ENCODE measurements at regions not wholly inside any gene's neighbourhood (a gene's known extent, or its start where the extent isn't known, plus 50 kb on each side); places are given as distances from the start of the nearest gene placed in this dataset.

- Histone ChIP-seq H3K27me3 (ENCODE audit: control insufficient read depth in 2 of 2, insufficient read depth in 2 of 2, low read length in 2 of 2) (no peaks in the 10 kb centered on the region), H3K9me3 (replicated peaks; ENCODE audit: control insufficient read depth, insufficient read depth, low read length) (peaks cover 3% of the 10 kb centered on the region), H3K4me3 (replicated peaks in 1 of 3; ENCODE audit: insufficient read depth in 1 of 3, low read depth in 1 of 3, low read length in 3 of 3) (no peak overlapping the region), H4K20me1 (replicated peaks; ENCODE audit: control insufficient read depth, extremely low read depth, insufficient read depth, low read length) (no peaks in the 10 kb centered on the region), H3K27ac (ENCODE audit: insufficient read depth, low read depth, low read length) (no peak overlapping the region), H3K9ac (replicated peaks; ENCODE audit: extremely low read depth, insufficient read depth, low read length) (no peak overlapping the region), H2AFZ (ENCODE audit: low read depth, low read length) (no peak overlapping the region), H3K9me1 (replicated peaks; ENCODE audit: control insufficient read depth, extremely low read depth, insufficient read depth, low read length) (no peaks in the 10 kb centered on the region), H3K36me3 (ENCODE audit: control insufficient read depth in 2 of 2, extremely low read depth in 1 of 2, insufficient read depth in 2 of 2, low read length in 2 of 2) (no peaks in the 10 kb centered on the region), H3K4me2 (ENCODE audit: insufficient read depth, low read length) (no peak overlapping the region), H3K79me2 (ENCODE audit: control insufficient read depth, insufficient read depth, low read length) (no peaks in the 10 kb centered on the region), H3K4me1 (ENCODE audit: control insufficient read depth, extremely low read depth, insufficient read depth, low read length) (no peaks in the 10 kb centered on the region)
- intact Hi-C loops (cut with micrococcal nuclease) (no loop called here), dilution Hi-C loops (cut with MboI; ENCODE audit: extremely low pct_ligation_motif_present, low sequenced_read_pairs) (no loop called here)
- CTCF ChIA-PET: no interaction called here
- no peak for FAIRE-seq
- BruUV-seq (replicated peaks): no TSS peak
- no peak for DNase-seq (ENCODE audit: low read depth, low spot score)
- no peak for TF ChIP-seq MYC (IDR thresholded peaks at IDR 0.05; ENCODE audit: low read depth, low read length)
- no peak for TF ChIP-seq POLR2A (IDR thresholded peaks at IDR 0.05; ENCODE audit: low read depth, low read length)
- no peak for TF ChIP-seq FOS (IDR thresholded peaks at IDR 0.05; ENCODE audit: borderline replicate concordance, insufficient read depth, low read length)
- no peak for TF ChIP-seq CTCF (IDR thresholded peaks at IDR 0.05; ENCODE audit: extremely low read depth in 1 of 2, insufficient read depth in 1 of 2, low read depth in 1 of 2, low read length in 2 of 2)
- no peak for TF ChIP-seq MAX (IDR thresholded peaks at IDR 0.05; ENCODE audit: insufficient read depth, insufficient read length)
- no peak for TF ChIP-seq GATA2 (IDR thresholded peaks at IDR 0.05; ENCODE audit: insufficient read depth, insufficient read length, low read depth, low read length)
- no peak for TF ChIP-seq EZH2 (IDR thresholded peaks at IDR 0.05; ENCODE audit: borderline replicate concordance, low read depth, low read length, severe bottlenecking)
- TF ChIP-seq POLR2AphosphoS5 (IDR thresholded peaks at IDR 0.05; ENCODE audit: insufficient read depth, low read depth, low read length): no peak
- TF ChIP-seq JUN (IDR thresholded peaks at IDR 0.05; ENCODE audit: borderline replicate concordance, insufficient read depth, insufficient read length, low read depth): no peak
- POLR2A ChIA-PET: no interaction called here
These were observed 630.1 kb downstream of the TOX3 start for GRCh38 chr16:51916814-51917213.

All from endothelial cell of umbilical vein (primary cell).